ENCODE measurements at regions not wholly inside any gene's neighbourhood (a gene's known extent, or its start where the extent isn't known, plus 50 kb on each side); places are given as distances from the start of the nearest gene placed in this dataset.

DNA sequence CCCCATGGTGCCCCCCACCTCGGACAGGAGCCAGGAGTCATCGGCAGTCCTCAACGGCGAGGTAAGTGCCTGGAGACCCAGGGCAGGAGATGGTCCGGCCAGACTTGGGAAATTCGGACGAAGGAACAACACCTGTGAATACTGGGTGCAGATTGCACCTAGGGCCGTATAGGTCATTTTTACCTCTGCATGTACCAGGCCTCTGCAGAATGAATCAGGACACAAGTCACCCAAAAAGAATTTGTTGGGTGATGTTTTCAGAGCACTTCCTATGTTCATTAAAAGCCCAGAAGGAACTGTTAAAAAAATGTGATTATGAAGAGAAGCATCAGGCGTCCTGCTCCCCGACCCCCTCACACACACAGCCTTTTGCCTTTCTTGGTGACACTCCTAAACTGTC is 93.9 kb downstream of the C11orf91 start:
- Histone ChIP-seq H3K36me3 (no peaks in the 10 kb centered on the region), H3K4me1 (no peaks in the 10 kb centered on the region), H3K4me3 (no peak overlapping the region), H3K27ac (no peak overlapping the region), H3K27me3 (no peaks in the 10 kb centered on the region), H3K9me3 (no peaks in the 10 kb centered on the region)
- intact Hi-C loops (cut with DNase I): no loop called here
- TF ChIP-seq, protein P1, sequence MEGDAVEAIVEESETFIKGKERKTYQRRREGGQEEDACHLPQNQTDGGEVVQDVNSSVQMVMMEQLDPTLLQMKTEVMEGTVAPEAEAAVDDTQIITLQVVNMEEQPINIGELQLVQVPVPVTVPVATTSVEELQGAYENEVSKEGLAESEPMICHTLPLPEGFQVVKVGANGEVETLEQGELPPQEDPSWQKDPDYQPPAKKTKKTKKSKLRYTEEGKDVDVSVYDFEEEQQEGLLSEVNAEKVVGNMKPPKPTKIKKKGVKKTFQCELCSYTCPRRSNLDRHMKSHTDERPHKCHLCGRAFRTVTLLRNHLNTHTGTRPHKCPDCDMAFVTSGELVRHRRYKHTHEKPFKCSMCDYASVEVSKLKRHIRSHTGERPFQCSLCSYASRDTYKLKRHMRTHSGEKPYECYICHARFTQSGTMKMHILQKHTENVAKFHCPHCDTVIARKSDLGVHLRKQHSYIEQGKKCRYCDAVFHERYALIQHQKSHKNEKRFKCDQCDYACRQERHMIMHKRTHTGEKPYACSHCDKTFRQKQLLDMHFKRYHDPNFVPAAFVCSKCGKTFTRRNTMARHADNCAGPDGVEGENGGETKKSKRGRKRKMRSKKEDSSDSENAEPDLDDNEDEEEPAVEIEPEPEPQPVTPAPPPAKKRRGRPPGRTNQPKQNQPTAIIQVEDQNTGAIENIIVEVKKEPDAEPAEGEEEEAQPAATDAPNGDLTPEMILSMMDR (IDR thresholded peaks at IDR 0.05): no peak
- TF ChIP-seq POLR2AphosphoS5 (IDR thresholded peaks at IDR 0.05; ENCODE audit: insufficient read depth in 1 of 2, low read depth in 1 of 2) (no peak), POLR2A (IDR thresholded peaks at IDR 0.05) (no peak)
- no peak for DNase-seq (ENCODE audit: extremely low spot score in 2 of 2)

DNA sequence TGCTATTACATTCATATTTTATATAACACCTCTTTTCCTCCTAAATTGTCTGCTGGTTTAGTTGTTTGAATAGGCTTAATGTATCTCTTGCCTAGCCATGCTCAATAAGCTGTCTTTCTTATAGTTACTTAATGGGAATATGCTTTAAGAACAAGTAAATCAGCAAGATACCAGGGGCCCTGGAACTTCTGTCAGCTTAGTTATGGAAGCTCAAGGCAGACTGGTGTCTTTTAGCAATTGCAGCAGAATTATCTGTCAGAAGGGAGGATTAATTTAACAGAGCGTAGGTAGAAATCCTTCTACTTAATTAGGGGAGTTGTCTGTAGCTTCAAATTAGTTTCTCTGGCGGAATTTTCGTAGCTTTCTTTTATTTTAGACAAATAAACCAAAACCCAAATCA is 94.9 kb downstream of the C11orf91 start:
- H3K9me3 ChIP-seq: no peaks in the 10 kb centered on the region
- TF ChIP-seq, protein P1 (IDR thresholded peaks at IDR 0.05): no peak
- no peak for TF ChIP-seq POLR2AphosphoS5 (IDR thresholded peaks at IDR 0.05; ENCODE audit: insufficient read depth in 1 of 2, low read depth in 1 of 2)
- no peaks in the 10 kb centered on the region for H3K4me1 ChIP-seq
- H3K4me3 ChIP-seq: no peak overlapping the region
- intact Hi-C loops (cut with DNase I): no loop called here
- no peak overlapping the region for H3K27ac ChIP-seq
- DNase-seq (ENCODE audit: extremely low spot score in 2 of 2): no peak
- H3K27me3 ChIP-seq: no peaks in the 10 kb centered on the region
- no peaks in the 10 kb centered on the region for H3K36me3 ChIP-seq

GRCh38 chr11:33598426-33599069 is 102.1 kb downstream of the C11orf91 start:
- intact Hi-C loops (cut with DNase I): no loop called here
- DNase-seq (ENCODE audit: extremely low spot score in 2 of 2): no peak
- Histone ChIP-seq H3K36me3 (no peaks in the 10 kb centered on the region), H3K27me3 (no peaks in the 10 kb centered on the region), H3K9me3 (no peaks in the 10 kb centered on the region), H3K4me1 (no peaks in the 10 kb centered on the region), H3K4me3 (no peak overlapping the region), H3K27ac (no peak overlapping the region)
- TF ChIP-seq, protein P1 (IDR thresholded peaks at IDR 0.05): no peak
- TF ChIP-seq POLR2AphosphoS5 (IDR thresholded peaks at IDR 0.05; ENCODE audit: insufficient read depth in 1 of 2, low read depth in 1 of 2) (no peak), POLR2A (IDR thresholded peaks at IDR 0.05) (no peak)

DNA sequence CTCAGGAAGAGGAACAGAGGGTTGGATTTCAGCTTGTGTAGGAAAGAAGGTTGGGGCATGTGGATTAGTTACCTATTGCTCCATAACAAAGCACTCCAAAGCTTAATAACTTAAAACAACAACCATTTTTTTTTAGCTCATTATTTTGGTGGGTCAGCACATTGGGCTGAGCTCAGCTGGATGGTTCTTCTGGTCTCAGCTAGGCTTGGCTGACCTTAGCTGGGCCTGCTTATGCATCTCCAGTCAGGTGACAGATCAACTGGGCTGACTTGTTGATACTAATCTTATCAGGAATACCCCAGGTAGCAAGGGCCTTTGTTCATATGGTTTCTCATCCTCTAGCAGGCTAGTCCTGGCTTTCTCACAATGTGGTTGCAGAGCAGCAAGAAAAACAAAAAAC is 106.4 kb downstream of the C11orf91 start:
- no peaks in the 10 kb centered on the region for H3K9me3 ChIP-seq
- no peak overlapping the region for H3K4me3 ChIP-seq
- TF ChIP-seq POLR2A (IDR thresholded peaks at IDR 0.05) (no peak), POLR2AphosphoS5 (IDR thresholded peaks at IDR 0.05; ENCODE audit: insufficient read depth in 1 of 2, low read depth in 1 of 2) (no peak)
- TF ChIP-seq, protein P1 (IDR thresholded peaks at IDR 0.05): no peak
- no peaks in the 10 kb centered on the region for H3K4me1 ChIP-seq
- H3K27me3 ChIP-seq: no peaks in the 10 kb centered on the region
- intact Hi-C loops (cut with DNase I): no loop called here
- no peak overlapping the region for H3K27ac ChIP-seq
- H3K36me3 ChIP-seq: no peaks in the 10 kb centered on the region
- no peak for DNase-seq (ENCODE audit: extremely low spot score in 2 of 2)

GRCh38 chr11:33590441-33590840 is 110.2 kb downstream of the C11orf91 start:
- no peak overlapping the region for H3K4me3 ChIP-seq
- DNase-seq (ENCODE audit: extremely low spot score in 2 of 2): no peak
- intact Hi-C loops (cut with DNase I): no loop called here
- H3K36me3 ChIP-seq: no peaks in the 10 kb centered on the region
- H3K9me3 ChIP-seq: no peaks in the 10 kb centered on the region
- H3K4me1 ChIP-seq: no peaks in the 10 kb centered on the region
- no peaks in the 10 kb centered on the region for H3K27me3 ChIP-seq
- TF ChIP-seq POLR2AphosphoS5 (IDR thresholded peaks at IDR 0.05; ENCODE audit: insufficient read depth in 1 of 2, low read depth in 1 of 2): no peak
- no peak for TF ChIP-seq POLR2A (IDR thresholded peaks at IDR 0.05)
- TF ChIP-seq, protein P1 (IDR thresholded peaks at IDR 0.05): no peak
- H3K27ac ChIP-seq: no peak overlapping the region

All from vagina (tissue), 2 donors.